Activated CD8-positive, alpha-beta T cell treated with anti-CD3 and anti-CD28 coated beads, Interleukin-2, amount 10 ng/mL, durations not matched to agents 7 days and 5 days (primary cell): ENCODE measurements at regions not wholly inside any gene's neighbourhood (a gene's known extent, or its start where the extent isn't known, plus 50 kb on each side); places are given as distances from the start of the nearest gene placed in this dataset.
"Not testable (repeated sequence)": the region's sequence is repeated elsewhere in the genome, so short reads cannot be mapped to it uniquely, and the experiment has no call there.

Source experiments
- ATAC-seq: fragments of 150-1000 bp; cut with Tn5 transposase; one replicate; pipeline ENCODE4 v1.10.0; 2021; ENCODE audit warnings: moderate library complexity
- CTCF ChIA-PET: fragments of 350-600 bp; sonication (Branson Sonifier 250); formaldehyde crosslinking; loops from one replicate; lab custom pipeline; 2021; ENCODE audit warnings: antibody characterized with exemption; lab: Charles Lee
- POLR2A ChIA-PET: fragments of 350-600 bp; sonication (Branson Sonifier 250); formaldehyde crosslinking; loops from one replicate; lab custom pipeline; 2021; ENCODE audit warnings: antibody characterized with exemption; lab: Charles Lee
- DNase-seq: peaks from one replicate; pipeline ENCODE4 v3.0.0-alpha.2; 2020
- H3K27ac Mint-ChIP-seq: one replicate; pipeline ENCODE4 v1.8.0; 2021; ENCODE audit warnings: mild to moderate bottlenecking, mixed read lengths
- H3K27me3 Mint-ChIP-seq: one replicate; pipeline ENCODE4 v1.8.0; 2021; ENCODE audit warnings: low read depth, mixed read lengths
- H3K36me3 Mint-ChIP-seq: one replicate; pipeline ENCODE4 v1.8.0; 2021; ENCODE audit warnings: low read depth, mixed read lengths
- H3K4me1 Mint-ChIP-seq: one replicate; pipeline ENCODE4 v1.8.0; 2021; ENCODE audit warnings: low read depth, mixed read lengths
- H3K4me3 Mint-ChIP-seq: one replicate; pipeline ENCODE4 v1.8.0; 2021; ENCODE audit warnings: mild to moderate bottlenecking, mixed read lengths
- H3K9me3 Mint-ChIP-seq: one replicate; pipeline ENCODE4 v1.8.0; 2022; ENCODE audit warnings: mixed read lengths; ENCODE audit not compliant: insufficient read depth

- Mint-ChIP-seq H3K27ac (no peak overlapping the region), H3K4me3 (no peak overlapping the region), H3K27me3 (no peaks in the 10 kb centered on the region), H3K36me3 (no peaks in the 10 kb centered on the region), H3K9me3 (no peaks in the 10 kb centered on the region), H3K4me1 (no peaks in the 10 kb centered on the region)
- CTCF ChIA-PET = no interaction called here
- POLR2A ChIA-PET = interaction anchor here (0.6 kb wide), 1 partner anchor 274 kb away, joined by 3 read pairs; no protein-coding TSS in a partner anchor
- no peak for DNase-seq
- ATAC-seq = no peak
These were observed 332.5 kb downstream of the TFAP2A start for GRCh38 chr6:10082385-10082784.

GRCh38 chr6:10081957-10082356 is 332.9 kb downstream of the TFAP2A start:
- Mint-ChIP-seq H3K36me3 (no peaks in the 10 kb centered on the region), H3K4me1 (no peaks in the 10 kb centered on the region), H3K27me3 (no peaks in the 10 kb centered on the region), H3K9me3 (no peaks in the 10 kb centered on the region), H3K27ac (no peak overlapping the region), H3K4me3 (no peak overlapping the region)
- CTCF ChIA-PET = no interaction called here
- DNase-seq (no peak), ATAC-seq (no peak)
- POLR2A ChIA-PET = no interaction called here

- ATAC-seq (no peak), DNase-seq (no peak)
- no peaks in the 10 kb centered on the region for H3K4me1 Mint-ChIP-seq
- H3K27me3 Mint-ChIP-seq = no peaks in the 10 kb centered on the region
- ChIA-PET CTCF (no interaction called here), POLR2A (no interaction called here)
- H3K36me3 Mint-ChIP-seq = no peaks in the 10 kb centered on the region
- no peak overlapping the region for H3K27ac Mint-ChIP-seq
- H3K9me3 Mint-ChIP-seq = no peaks in the 10 kb centered on the region
- no peak overlapping the region for H3K4me3 Mint-ChIP-seq
These were observed 333.8 kb downstream of the TFAP2A start for GRCh38 chr6:10081075-10081474.

- no peak for DNase-seq
- peaks cover 5% of the 10 kb centered on the region for H3K9me3 Mint-ChIP-seq
- no peaks in the 10 kb centered on the region for H3K36me3 Mint-ChIP-seq
- no peaks in the 10 kb centered on the region for H3K27me3 Mint-ChIP-seq
- H3K4me1 Mint-ChIP-seq = no peaks in the 10 kb centered on the region
- ATAC-seq = no peak
- H3K4me3 Mint-ChIP-seq = no peak overlapping the region
- ChIA-PET CTCF (no interaction called here), POLR2A (no interaction called here)
- no peak overlapping the region for H3K27ac Mint-ChIP-seq
These were observed 334.3 kb downstream of the TFAP2A start for GRCh38 chr6:10080561-10080960.

- no peak for ATAC-seq
These were observed 336.3 kb downstream of the TFAP2A start for GRCh38 chr6:10078581-10078980.

GRCh38 chr6:10074726-10075125 is 340.1 kb downstream of the TFAP2A start:
- POLR2A ChIA-PET, ATAC-seq, H3K27me3 Mint-ChIP-seq, H3K4me1 Mint-ChIP-seq, H3K36me3 Mint-ChIP-seq, H3K27ac Mint-ChIP-seq, DNase-seq, H3K4me3 Mint-ChIP-seq, CTCF ChIA-PET: not testable (repeated sequence)
- H3K9me3 Mint-ChIP-seq = peaks cover 11% of the 10 kb centered on the region

More at GRCh38 chr6:10078581-10078980, 336.3 kb downstream of the TFAP2A start:
- no peak for DNase-seq
- CTCF ChIA-PET = no interaction called here
- H3K27ac Mint-ChIP-seq = no peak overlapping the region
- POLR2A ChIA-PET = no interaction called here
- H3K4me1 Mint-ChIP-seq = no peaks in the 10 kb centered on the region
- peaks cover 8% of the 10 kb centered on the region for H3K9me3 Mint-ChIP-seq
- H3K4me3 Mint-ChIP-seq = no peak overlapping the region
- H3K36me3 Mint-ChIP-seq = no peaks in the 10 kb centered on the region
- no peaks in the 10 kb centered on the region for H3K27me3 Mint-ChIP-seq

GRCh38 chr6:10073341-10073740 is 341.5 kb downstream of the TFAP2A start:
- Mint-ChIP-seq H3K27me3 (no peaks in the 10 kb centered on the region), H3K4me1 (no peaks in the 10 kb centered on the region), H3K9me3 (peaks cover 11% of the 10 kb centered on the region), H3K36me3 (no peaks in the 10 kb centered on the region), H3K4me3 (no peak overlapping the region), H3K27ac (no peak overlapping the region)
- ATAC-seq = no peak
- CTCF ChIA-PET = no interaction called here
- no peak for DNase-seq
- POLR2A ChIA-PET = no interaction called here

GRCh38 chr6:10071631-10072220 is 343.1 kb downstream of the TFAP2A start:
- no peaks in the 10 kb centered on the region for H3K36me3 Mint-ChIP-seq
- DNase-seq = no peak
- peaks cover 11% of the 10 kb centered on the region for H3K9me3 Mint-ChIP-seq
- no peak overlapping the region for H3K27ac Mint-ChIP-seq
- ATAC-seq = no peak
- CTCF ChIA-PET = no interaction called here
- no peak overlapping the region for H3K4me3 Mint-ChIP-seq
- no peaks in the 10 kb centered on the region for H3K27me3 Mint-ChIP-seq
- no peaks in the 10 kb centered on the region for H3K4me1 Mint-ChIP-seq
- POLR2A ChIA-PET = no interaction called here

- DNase-seq (no peak), ATAC-seq (no peak)
- CTCF ChIA-PET = no interaction called here
- H3K36me3 Mint-ChIP-seq = no peaks in the 10 kb centered on the region
- no peak overlapping the region for H3K4me3 Mint-ChIP-seq
- POLR2A ChIA-PET = no interaction called here
- no peaks in the 10 kb centered on the region for H3K9me3 Mint-ChIP-seq
- no peak overlapping the region for H3K27ac Mint-ChIP-seq
- H3K4me1 Mint-ChIP-seq = no peaks in the 10 kb centered on the region
- H3K27me3 Mint-ChIP-seq = no peaks in the 10 kb centered on the region
These were observed 354.9 kb downstream of the TFAP2A start for GRCh38 chr6:10060004-10060403.

GRCh38 chr6:10054672-10055071 is 360.2 kb downstream of the TFAP2A start:
- POLR2A ChIA-PET = no interaction called here

GRCh38 chr6:10051283-10051682 is 363.6 kb downstream of the TFAP2A start:
- Mint-ChIP-seq H3K27me3 (no peaks in the 10 kb centered on the region), H3K4me1 (no peaks in the 10 kb centered on the region), H3K36me3 (no peaks in the 10 kb centered on the region), H3K27ac (no peak overlapping the region), H3K4me3 (no peak overlapping the region), H3K9me3 (no peaks in the 10 kb centered on the region)
- ATAC-seq = no peak
- ChIA-PET CTCF (no interaction called here), POLR2A (no interaction called here)
- DNase-seq = no peak

More at GRCh38 chr6:10054672-10055071, 360.2 kb downstream of the TFAP2A start:
- no peak for DNase-seq
- Mint-ChIP-seq H3K27ac (no peak overlapping the region), H3K36me3 (no peaks in the 10 kb centered on the region), H3K9me3 (no peaks in the 10 kb centered on the region), H3K4me3 (no peak overlapping the region), H3K27me3 (no peaks in the 10 kb centered on the region), H3K4me1 (no peaks in the 10 kb centered on the region)
- no peak for ATAC-seq
- CTCF ChIA-PET = no interaction called here

- no peak for ATAC-seq
- H3K4me3 Mint-ChIP-seq = no peak overlapping the region
- H3K4me1 Mint-ChIP-seq = no peaks in the 10 kb centered on the region
- no peaks in the 10 kb centered on the region for H3K9me3 Mint-ChIP-seq
- CTCF ChIA-PET = no interaction called here
- no peaks in the 10 kb centered on the region for H3K36me3 Mint-ChIP-seq
- H3K27ac Mint-ChIP-seq = no peak overlapping the region
- no peaks in the 10 kb centered on the region for H3K27me3 Mint-ChIP-seq
- POLR2A ChIA-PET = interaction anchor here (0.7 kb wide), 1 partner anchor 931 kb away, joined by 4 read pairs; no protein-coding TSS in a partner anchor
- DNase-seq = no peak
These were observed 366.2 kb downstream of the TFAP2A start for GRCh38 chr6:10048370-10049297.
